SHP77 (cell line): ENCODE measurements at regions not wholly inside any gene's neighbourhood (a gene's known extent, or its start where the extent isn't known, plus 50 kb on each side); places are given as distances from the start of the nearest gene placed in this dataset.
"Not testable (repeated sequence)": the region's sequence is repeated elsewhere in the genome, so short reads cannot be mapped to it uniquely, and the experiment has no call there.

Experiments
- DNase-seq, 2 experiments: peaks; one replicate each; lab custom pipeline; 2025; lab: John Stamatoyannopoulos, UW

DNA sequence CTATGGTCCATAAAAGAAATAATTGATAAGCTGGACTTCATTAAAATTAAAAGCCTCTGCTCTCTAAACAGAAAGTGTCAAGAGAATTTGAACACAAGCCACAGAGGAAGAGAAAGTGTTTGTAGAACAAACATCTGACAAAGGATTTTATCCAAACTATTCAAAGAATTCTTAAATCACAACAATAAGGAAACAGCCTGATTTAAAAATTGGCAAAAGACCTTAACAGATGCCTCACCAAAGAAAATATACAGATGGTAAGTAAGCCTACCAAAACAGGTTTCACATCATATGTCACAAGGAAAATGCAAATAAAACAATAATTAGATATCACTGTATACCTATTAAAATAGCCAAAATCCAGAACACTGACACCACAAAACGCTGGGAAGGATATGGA lies 612.0 kb downstream of the TTLL7 start:
- not testable (repeated sequence) for DNase-seq

DNA sequence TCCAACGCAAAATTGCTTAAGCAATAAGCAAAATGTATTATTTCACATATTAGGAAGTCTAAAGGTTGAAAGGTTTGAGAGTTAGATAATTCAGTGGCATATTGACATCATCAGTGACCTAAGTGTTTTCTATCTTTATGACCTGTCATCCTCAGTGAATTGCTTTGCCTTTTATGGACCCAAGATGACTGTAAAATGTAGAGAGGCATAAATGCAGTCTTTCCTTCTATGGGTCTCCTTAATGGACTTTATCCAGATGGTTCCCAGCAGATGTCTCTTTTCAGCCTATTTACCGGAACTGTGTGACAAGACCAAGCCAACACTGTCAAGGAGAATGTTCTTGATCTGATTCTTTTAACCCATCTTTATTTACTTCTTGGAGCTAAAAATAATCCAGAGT lies 615.8 kb downstream of the TTLL7 start:
- DNase-seq, result not testable (repeated sequence)

DNA sequence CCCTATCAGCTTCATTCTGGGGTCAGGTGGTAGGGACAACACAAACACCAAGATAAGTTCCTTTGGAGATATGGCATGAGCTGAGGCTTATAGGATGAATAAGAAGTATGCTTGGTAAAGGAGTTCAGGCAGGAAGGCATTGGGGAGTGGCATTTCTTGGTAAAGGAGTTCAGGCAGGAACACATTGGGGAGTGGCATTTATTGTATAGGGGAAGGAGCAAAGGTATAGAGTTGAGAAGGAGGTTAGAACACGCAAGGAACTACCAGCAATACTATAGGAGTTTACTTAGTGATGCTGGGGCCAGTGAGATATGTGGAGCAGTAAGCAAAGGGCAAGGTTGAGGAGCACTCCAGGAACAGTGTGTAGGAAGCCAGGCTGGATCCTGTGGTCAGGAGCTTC lies 625.9 kb downstream of the TTLL7 start:
- not testable (repeated sequence) for DNase-seq

DNA sequence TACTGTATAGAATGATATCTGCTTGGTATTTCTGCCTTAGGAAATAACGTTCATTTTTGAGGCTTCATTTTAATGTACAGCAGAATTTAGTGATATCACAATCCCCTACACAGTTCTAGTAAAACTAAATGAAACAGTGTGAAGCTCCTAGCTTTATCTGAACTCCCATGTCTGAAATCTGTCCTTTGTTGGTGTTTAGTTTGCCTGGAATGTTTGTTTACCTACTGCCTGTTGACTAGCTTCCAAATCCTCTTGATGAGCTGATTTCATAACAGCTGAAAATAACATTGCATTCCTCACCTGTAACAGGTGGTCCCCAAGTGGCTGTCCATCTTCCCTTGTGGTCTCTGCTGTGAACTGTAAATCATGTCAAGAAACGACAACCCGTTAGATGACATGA lies 629.1 kb downstream of the TTLL7 start:
- not testable (repeated sequence) for DNase-seq

DNA sequence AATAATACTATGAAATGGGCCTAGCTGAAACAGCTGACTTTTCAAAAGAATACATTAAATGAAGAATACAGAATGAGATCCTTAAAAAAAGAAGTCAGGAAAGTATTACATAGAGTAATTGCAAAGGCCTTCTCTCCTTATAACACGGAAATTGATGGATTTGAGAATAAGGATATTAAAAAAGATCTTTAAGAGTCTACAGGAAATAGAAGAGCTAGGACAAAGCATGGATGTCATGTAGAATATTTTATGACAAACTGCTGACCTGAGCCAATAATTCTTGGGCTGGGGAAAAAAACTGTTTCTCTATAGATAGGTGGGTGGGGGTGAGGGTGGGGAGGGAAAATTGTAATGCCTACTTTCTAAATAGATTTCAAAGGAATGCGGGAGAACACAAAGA lies 633.6 kb downstream of the TTLL7 start:
- DNase-seq, result not testable (repeated sequence)

DNA sequence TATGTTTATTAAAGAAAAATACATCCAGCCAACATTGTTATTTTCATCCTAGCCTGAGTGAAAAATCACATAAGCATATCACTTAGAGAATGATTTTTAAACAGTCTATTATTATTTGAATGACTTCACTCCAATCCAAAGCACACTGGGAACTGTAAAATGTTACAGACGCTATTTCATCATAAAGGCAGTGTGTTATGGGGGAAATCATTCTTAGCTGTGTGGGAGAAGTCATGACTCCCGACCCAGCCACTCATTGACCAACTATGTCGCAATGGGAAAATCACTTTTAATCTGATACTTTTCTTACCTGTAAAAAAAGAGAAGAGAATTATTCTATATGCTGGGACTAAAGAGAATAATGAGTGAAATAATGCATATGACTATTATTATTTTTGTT lies 653.6 kb downstream of the TTLL7 start:
- DNase-seq, result not testable (repeated sequence)

DNA sequence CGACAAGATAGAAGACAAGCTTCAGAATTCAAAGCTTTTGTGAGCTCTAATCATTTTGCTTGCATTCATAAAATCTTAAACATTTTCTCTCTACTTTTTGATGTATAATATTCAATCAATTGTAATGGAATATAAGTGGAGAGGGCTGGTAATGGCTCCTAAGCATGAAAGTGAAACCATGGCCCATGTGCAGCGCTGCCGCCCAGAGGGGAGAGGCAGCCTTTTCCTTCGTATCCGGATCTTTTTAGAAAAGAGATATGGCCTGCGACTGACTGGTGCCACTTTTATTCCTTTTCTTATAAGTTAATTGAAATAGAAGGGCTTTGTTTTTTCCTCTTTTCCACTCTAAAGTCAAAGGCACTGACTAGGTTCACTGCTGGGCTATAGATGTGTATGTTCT lies 655.2 kb downstream of the TTLL7 start:
- not testable (repeated sequence) for DNase-seq

DNA sequence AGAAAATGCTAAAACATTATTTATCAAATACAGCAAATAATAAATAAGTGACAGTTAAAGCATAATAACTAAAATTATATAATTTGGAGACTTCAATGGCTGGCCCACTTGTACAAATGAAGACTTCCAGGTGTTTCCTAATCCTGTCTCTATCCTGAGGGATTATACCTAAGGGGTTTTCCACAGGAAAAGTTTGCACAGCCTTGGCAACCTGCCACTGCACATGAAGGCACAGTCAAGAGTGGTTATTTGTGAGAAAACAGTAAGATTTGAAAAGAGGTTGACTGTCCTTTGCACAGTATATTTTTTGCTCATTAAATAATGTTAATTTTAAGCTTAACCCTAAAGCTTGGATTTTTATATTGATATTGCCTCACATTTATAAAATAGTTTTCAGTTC lies 655.9 kb downstream of the TTLL7 start:
- not testable (repeated sequence) for DNase-seq

DNA sequence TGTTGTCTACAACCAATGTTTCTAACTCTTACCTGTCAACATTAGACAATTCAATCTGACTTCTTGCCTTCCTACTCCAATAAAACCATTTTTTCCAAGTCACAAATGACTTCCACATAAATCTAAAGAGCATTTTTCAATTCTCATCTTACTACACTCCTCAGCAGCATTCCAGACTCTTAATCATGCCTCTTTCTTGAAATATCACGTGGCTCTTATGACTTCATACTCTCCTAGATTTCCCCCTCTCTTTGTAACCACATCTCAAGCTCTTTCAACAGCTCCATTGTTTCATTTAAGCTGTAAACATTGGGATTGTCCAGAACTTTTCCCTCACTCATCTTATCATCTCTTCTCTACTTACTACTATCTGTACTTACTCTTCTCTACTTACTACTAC lies 666.6 kb downstream of the TTLL7 start:
- not testable (repeated sequence) for DNase-seq

DNA sequence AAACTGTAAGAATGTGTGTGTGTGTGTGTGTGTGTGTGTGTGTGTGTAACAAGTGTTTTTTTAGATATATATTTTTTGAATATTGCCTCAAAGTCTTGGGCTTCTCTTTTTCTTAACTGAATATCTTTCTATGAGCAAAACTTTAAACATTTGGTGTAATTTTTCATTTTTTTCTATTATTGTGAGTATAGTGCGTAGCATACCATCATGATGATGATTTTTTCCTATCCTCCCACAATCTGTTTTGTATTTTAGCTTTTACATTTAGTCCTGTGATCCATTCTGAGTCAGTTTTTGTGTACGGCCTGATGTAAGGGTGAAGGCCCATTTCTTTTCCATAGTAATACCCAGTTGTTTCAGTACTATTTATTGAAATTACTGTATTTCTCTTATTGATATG lies 680.6 kb downstream of the TTLL7 start:
- no peak for DNase-seq

DNA sequence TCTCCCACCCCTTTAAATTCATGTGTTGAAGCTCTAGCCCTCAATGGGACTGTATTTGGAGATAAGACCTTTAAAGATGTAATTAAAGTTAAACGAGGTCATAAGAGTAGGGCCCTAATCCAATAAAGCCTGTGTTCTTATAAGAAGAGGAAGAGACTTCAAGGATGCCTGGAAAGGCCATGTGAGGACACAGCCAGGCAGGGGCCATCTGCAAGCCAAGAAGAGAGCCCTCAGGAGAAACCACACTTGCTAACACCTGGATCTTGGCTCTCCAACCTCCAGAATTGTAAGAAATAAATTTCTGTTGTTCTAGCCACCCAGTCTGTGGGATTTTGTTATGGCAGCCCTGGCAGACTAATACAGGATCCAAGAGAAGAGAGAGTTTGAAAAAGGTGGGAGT lies 683.5 kb downstream of the TTLL7 start:
- DNase-seq, result not testable (repeated sequence)

DNA sequence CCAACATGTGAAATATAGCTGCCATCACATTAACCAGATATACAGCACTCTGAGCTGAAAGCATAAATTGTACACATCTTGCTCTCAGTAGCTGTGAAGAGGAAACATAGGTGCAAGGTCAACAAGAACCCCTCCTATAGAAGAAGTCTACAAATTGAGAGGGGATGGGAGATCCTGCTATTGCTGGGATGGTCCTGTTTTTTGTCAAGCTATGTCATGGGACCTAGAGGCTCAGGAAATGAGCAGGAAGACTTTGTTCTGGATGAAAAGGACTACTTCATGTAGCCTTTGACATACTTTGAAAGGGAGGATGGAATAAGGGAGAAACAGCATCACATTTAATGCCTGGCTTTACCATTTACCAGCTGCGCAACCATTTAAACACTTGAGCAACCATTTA lies 688.8 kb downstream of the TTLL7 start:
- not testable (repeated sequence) for DNase-seq

DNA sequence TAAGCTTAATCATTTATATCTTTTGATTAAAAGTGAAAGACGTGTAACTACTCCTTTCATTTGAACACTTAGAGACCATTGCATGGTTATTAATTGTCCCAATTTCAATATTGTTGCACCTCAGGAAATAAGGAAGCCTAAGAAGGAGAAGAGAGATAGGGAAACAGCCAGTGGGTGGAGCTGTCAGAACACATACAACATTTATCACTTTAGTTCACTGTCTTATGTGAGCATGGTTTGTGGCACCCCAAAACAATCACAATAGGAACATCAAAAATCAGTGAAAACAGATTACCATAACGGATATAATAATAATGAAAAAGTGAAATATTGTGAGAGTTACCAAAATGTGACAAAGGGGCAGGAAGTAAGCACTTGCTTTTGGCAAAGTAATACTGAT lies 689.9 kb downstream of the TTLL7 start:
- not testable (repeated sequence) for DNase-seq

DNA sequence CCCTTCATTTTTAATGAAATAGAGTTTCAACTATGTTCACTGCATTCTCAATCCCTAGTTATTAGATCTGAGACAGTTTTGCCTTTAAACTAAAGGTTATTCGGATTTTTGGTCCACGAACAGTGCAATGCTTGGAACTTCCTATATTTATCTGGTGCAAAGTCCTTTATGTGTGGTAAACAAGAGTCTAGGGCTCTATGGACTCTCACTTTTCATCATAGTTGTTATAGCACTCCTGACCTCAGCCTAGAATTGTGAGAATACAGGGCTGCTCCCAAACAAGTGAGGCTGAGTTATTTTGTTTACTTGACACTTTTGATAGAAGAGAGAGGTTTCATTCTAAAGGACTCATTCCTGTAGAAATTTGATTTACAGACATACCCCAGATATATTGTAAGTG lies 692.1 kb downstream of the TTLL7 start:
- DNase-seq, result not testable (repeated sequence)

DNA sequence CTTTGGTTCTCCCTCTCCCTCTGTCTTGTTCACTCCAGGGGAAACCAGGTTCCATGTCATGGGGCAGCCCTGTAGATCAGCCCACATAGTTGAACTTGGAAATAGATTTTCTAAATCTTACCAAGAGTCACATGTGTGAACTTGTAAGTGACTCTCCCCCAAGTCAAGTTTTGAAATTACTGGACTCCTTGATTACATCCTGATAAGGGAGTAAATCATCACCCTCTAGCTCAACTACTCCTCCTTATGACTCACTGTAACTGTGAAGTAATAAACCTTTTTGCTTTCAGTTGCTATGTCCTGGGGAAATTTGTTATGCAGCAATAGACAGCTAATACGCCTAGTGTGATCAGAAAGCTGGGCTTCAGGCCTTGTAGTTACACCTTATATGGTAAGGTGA lies 703.3 kb downstream of the TTLL7 start:
- DNase-seq, result not testable (repeated sequence)

DNA sequence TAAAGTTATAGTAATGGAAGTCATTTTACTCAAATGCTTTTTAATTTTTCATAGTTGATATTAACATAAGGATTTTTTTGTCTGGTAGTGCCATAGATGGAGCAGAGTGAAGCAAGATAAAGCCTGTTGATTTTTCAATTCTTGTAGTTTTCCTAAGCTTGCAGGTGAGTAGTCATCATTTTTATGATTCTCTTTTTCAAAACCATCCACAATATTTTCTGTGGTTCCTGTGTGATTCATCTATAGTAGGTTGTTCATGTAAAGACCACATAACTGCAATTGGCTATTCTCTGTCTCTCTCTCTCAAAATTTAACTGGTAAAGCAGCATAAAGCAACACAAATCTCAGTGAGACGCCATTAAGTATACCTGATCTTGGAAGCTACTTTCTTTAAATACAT lies 711.5 kb downstream of the TTLL7 start:
- not testable (repeated sequence) for DNase-seq

DNA sequence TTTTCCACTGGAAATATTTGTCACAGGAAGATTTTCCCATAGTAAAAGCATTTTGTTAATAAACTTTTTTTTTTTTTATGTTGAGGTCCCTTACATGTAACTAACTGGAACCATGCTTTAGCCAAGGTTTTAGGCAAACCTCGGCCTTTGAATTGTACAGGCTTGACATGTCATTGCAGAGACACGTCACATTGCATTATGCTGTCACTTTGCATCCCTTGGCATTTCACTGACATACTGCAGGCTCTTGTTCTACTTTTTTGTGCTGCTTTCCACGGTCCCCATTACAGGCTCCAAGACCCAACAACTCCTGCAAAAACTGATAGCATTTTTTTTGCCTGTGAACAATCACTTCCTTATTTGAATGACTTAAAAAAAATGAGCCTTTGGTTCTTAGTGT lies 724.3 kb downstream of the TTLL7 start:
- not testable (repeated sequence) for DNase-seq

DNA sequence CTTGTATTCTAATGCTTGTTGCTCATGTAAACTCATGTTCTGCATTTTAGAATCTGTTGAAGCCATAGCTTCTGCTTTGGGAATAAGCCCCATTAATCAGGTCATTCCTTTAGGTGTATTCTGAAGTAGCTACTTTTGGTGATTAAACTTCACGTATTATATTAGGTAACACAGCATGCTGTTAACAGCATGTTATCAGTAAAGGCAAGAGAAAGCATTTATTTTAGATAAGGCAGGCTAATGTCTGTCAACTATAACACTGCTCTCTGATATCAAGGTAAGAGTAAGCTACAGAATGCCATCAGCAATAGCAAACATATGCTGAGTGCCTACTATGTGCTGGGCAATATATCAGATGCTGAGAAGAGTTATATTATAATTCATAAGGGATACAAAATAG lies 726.4 kb downstream of the TTLL7 start:
- not testable (repeated sequence) for DNase-seq

DNA sequence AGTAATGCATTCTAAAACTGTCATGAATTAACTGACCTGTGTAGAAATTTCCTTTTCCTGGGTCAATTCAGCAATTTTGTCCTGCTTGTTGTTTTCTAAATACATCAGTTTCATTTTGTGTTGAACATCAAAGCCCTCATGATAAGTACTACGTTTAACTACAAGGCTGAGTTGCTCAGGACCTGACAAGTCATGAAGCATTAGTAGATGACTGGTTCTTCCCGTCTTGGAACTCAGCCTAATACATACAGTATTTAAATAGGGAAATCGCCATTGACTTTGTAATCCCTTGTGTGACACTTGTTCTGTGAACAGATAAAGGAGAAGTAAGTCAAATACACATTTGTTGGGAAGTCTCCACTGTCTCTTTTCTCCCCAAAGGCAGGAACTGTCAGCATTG lies 727.1 kb downstream of the TTLL7 start:
- DNase-seq, result not testable (repeated sequence)

DNA sequence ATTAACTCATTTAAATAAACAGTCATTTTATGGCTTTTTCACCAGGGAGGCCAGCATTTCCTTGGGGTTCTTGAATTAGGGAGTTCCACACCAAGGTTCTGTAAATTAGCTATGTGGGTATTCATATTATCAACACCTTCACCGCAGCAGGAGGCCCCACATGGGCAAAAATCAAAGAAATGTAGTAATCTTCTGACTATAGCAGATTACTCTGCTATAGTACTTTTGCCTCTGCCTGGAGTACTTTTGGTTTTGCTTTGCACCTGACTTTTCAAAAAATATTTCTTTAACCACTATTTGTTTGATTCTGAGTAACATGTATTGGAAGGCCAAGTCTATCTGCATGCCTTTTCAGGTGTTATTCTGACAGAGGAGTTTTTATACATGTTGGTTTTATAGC lies 728.1 kb downstream of the TTLL7 start:
- not testable (repeated sequence) for DNase-seq

DNA sequence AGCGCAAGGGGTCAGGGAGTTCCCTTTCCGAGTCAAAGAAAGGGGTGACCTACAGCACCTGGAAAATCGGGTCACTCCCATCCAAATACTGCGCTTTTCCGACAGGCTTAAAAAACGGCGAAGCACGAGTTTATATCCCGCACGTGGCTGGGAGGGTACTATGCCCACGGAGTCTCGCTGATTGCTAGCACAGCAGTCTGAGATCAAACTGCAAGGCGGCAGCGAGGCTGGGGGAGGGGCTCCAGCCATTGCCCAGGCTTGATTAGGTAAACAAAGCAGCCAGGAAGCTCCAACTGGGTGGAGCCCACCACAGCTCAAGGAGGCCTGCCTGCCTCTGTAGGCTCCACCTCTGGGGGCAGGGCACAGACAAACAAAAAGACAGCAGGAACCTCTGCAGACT lies 735.1 kb downstream of the TTLL7 start:
- DNase-seq, result not testable (repeated sequence)

DNA sequence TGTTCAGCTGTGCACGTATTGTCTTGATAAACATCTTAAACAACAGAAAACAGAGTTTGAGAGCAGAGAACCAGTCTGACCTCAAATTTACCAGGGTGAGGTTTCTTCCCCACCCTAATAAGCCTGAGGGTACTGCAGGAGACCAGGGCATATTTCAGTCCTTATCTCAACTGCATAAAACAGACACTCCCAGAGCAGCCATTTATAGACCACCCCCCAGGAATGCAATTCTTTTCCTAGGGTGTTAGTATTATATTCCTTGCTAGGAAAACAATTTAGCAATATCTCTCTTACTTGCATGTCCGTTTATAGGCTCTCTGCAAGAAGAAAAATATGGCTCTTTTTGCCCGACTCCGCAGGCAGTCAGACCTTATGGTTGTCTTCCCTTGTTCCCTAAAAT lies 747.2 kb downstream of the TTLL7 start:
- not testable (repeated sequence) for DNase-seq

DNA sequence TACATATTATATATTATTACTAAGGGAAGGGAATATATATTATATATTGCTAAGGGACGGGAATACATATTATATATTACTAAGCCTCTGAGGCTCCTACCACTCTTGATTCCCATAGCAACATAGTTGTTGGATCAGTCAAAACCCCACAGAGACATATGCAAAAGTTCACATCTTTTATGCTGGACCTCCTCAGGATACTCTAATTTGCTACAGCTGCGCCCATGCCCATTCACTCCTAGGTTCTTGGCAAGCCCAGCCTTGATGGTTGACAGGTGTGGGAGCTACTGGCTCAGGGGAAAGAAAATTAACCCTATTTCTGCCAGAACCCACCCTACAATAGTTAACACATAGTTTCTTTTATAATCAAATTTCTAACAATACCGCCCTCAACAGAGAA lies 752.2 kb downstream of the TTLL7 start:
- peak; percentile 38 to 44 for DNase-seq

DNA sequence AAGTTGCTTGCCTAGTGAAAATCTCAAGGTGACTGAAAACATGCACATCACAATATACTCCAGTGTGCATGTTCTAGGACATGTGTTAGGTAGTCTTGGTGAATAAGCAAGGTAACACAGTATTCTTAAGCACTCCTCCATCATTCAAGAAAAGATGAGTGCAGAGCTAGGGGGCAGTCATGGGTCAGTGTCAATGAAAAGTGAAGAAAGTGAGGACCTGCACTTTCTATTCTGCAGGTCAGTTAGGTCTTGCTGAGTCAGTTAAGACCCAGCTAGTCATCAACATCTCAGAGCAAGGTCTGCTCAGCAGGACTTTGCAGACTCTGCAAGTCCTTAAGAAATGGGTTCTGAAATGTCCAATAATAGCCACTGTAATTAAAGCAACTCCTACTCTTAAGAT lies 754.1 kb downstream of the TTLL7 start:
- DNase-seq, result not testable (repeated sequence)

DNA sequence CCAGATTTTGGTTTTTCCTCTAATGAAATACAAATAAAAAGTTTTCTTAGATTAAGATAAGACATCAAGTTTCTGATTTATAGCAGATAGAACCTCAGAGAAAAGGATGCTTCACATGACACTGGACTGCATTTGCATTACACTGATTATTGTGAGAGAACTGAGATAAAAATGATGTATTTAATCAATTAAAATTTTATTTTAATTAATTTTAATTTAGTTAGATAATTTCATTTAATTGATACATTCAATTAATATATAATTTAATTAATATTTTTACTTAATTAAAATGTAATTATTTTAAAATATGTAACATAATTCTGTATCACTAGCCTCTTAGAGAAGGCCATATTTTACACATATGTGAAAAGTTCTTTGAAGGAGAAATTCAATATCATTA lies 759.4 kb downstream of the TTLL7 start:
- not testable (repeated sequence) for DNase-seq
